ACHN (cell line): ENCODE measurements at regions not wholly inside any gene's neighbourhood (a gene's known extent, or its start where the extent isn't known, plus 50 kb on each side); places are given as distances from the start of the nearest gene placed in this dataset.
A peak's percentile ranks its signal among the peaks of the same experiment; 100 is the strongest.

Source experiments
- DNase-seq: peaks from one replicate; pipeline ENCODE4 v3.0.0-alpha.2; 2015
- in situ Hi-C: cut with HindIII; loops from 2 replicates; pipeline ENCODE4 v1.10.0; 2017; ENCODE audit warnings: low sequenced_read_pairs, low pct_ligation_motif_present, low pct_unique_long_range_greater_than_20kb

GRCh38 chr11:33500861-33501479 lies 199.7 kb downstream of the C11orf91 start:
- in situ Hi-C loops, result no loop called here
- peak; percentile 38 for DNase-seq

- DNase-seq, result no peak
Observed at GRCh38 chr11:33500332-33500731, 200.3 kb downstream of the C11orf91 start.

GRCh38 chr11:33492596-33492995 lies 208.0 kb downstream of the C11orf91 start:
- in situ Hi-C loops, result no loop called here
- DNase-seq, result no peak

More at GRCh38 chr11:33500332-33500731, 200.3 kb downstream of the C11orf91 start:
- in situ Hi-C loops, result no loop called here

GRCh38 chr11:33490842-33491370 lies 209.7 kb downstream of the C11orf91 start:
- no peak for DNase-seq
- in situ Hi-C loops, result no loop called here

GRCh38 chr11:33488971-33489370 lies 211.7 kb downstream of the C11orf91 start:
- in situ Hi-C loops, result no loop called here
- DNase-seq, result no peak

- DNase-seq, result no peak
- in situ Hi-C loops, result no loop called here
Observed at GRCh38 chr11:33480626-33481025, 220.0 kb downstream of the C11orf91 start.

GRCh38 chr11:33479231-33479630 lies 221.4 kb downstream of the C11orf91 start:
- DNase-seq, result no peak
- in situ Hi-C loops, result no loop called here

GRCh38 chr11:33478111-33478573 lies 221.0 kb downstream of the HIPK3 start:
- DNase-seq, result no peak
- in situ Hi-C loops, result no loop called here

- DNase-seq, result no peak
- in situ Hi-C loops, result no loop called here
Observed at GRCh38 chr11:33476945-33477606, 219.9 kb downstream of the HIPK3 start.

- no peak for DNase-seq
- in situ Hi-C loops, result no loop called here
Observed at GRCh38 chr11:33475993-33476392, 218.8 kb downstream of the HIPK3 start.

GRCh38 chr11:33474866-33475265 lies 217.7 kb downstream of the HIPK3 start:
- in situ Hi-C loops, result no loop called here
- DNase-seq, result no peak

GRCh38 chr11:33471541-33471940 lies 214.4 kb downstream of the HIPK3 start:
- in situ Hi-C loops, result no loop called here
- DNase-seq, result no peak

- no peak for DNase-seq
- in situ Hi-C loops, result no loop called here
Observed at GRCh38 chr11:33467966-33468365, 210.8 kb downstream of the HIPK3 start.

- no peak for DNase-seq
- in situ Hi-C loops, result no loop called here
Observed at GRCh38 chr11:33463059-33463458, 205.9 kb downstream of the HIPK3 start.

GRCh38 chr11:33461369-33462125 lies 204.4 kb downstream of the HIPK3 start:
- in situ Hi-C loops, result no loop called here
- no peak for DNase-seq

- in situ Hi-C loops, result no loop called here
- DNase-seq, result no peak
Observed at GRCh38 chr11:33457948-33458347, 200.8 kb downstream of the HIPK3 start.

- in situ Hi-C loops, result no loop called here
- DNase-seq, result no peak
Observed at GRCh38 chr11:33455867-33456463, 198.8 kb downstream of the HIPK3 start.

- no peak for DNase-seq
- in situ Hi-C loops, result no loop called here
Observed at GRCh38 chr11:33454264-33454663, 197.1 kb downstream of the HIPK3 start.
